ENCODE measurements at regions not wholly inside any gene's neighbourhood (a gene's known extent, or its start where the extent isn't known, plus 50 kb on each side); places are given as distances from the start of the nearest gene placed in this dataset.

DNA sequence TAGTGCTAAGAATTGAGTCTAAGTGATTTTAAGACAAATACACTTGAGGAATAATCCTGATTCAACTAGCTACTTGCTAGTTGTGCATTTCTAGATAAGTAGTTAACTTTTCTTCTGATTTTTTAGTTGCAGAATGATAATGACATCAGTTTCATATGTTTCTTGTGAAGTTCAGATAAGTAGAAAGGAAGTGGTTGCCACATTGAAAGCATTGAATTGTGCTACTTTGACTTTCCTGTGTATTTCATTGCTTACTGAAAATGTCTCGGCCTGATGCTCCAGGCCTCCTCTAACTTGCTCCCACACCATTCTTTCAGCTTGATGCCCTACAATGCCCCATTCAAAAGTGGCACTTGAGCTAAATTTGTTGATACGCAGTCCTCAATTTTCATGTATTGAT lies 980.0 kb downstream of the TMTC2 start (continued):
- TF ChIP-seq GTF2F1 (IDR thresholded peaks at IDR 0.05; ENCODE audit: borderline replicate concordance, low read depth, low read length) (no peak), SRF (IDR thresholded peaks at IDR 0.05; ENCODE audit: low read depth, low read length) (no peak), CHD2 (IDR thresholded peaks at IDR 0.05; ENCODE audit: low read length) (no peak), TAF7 (optimal IDR thresholded peaks at IDR 0.05; ENCODE audit: borderline replicate concordance, low read depth, low read length) (no peak), JUN (IDR thresholded peaks at IDR 0.05; ENCODE audit: low read depth, low read length) (no peak)
- TF ChIP-seq, protein P1, sequence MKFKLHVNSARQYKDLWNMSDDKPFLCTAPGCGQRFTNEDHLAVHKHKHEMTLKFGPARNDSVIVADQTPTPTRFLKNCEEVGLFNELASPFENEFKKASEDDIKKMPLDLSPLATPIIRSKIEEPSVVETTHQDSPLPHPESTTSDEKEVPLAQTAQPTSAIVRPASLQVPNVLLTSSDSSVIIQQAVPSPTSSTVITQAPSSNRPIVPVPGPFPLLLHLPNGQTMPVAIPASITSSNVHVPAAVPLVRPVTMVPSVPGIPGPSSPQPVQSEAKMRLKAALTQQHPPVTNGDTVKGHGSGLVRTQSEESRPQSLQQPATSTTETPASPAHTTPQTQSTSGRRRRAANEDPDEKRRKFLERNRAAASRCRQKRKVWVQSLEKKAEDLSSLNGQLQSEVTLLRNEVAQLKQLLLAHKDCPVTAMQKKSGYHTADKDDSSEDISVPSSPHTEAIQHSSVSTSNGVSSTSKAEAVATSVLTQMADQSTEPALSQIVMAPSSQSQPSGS (IDR thresholded peaks at IDR 0.05; ENCODE audit: low read length) = no peak
- TF ChIP-seq, protein P2, sequence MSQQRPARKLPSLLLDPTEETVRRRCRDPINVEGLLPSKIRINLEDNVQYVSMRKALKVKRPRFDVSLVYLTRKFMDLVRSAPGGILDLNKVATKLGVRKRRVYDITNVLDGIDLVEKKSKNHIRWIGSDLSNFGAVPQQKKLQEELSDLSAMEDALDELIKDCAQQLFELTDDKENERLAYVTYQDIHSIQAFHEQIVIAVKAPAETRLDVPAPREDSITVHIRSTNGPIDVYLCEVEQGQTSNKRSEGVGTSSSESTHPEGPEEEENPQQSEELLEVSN (IDR thresholded peaks at IDR 0.05) = no peak

Data from H1 (cell line).